ENCODE measurements at regions not wholly inside any gene's neighbourhood (a gene's known extent, or its start where the extent isn't known, plus 50 kb on each side); places are given as distances from the start of the nearest gene placed in this dataset.
"Not testable (repeated sequence)": the region's sequence is repeated elsewhere in the genome, so short reads cannot be mapped to it uniquely, and the experiment has no call there.

GRCh38 chr4:171441300-171441941, 371.8 kb upstream of the GALNTL6 start:
- H3K4me3 Mint-ChIP-seq, result no peak overlapping the region
- no peak overlapping the region for H3K27ac Mint-ChIP-seq
- no peaks in the 10 kb centered on the region for H3K27me3 Mint-ChIP-seq
- no peak for DNase-seq
- H3K4me1 Mint-ChIP-seq, result no peaks in the 10 kb centered on the region
- H3K9me3 Mint-ChIP-seq, result peaks cover 4% of the 10 kb centered on the region
- no peak for ATAC-seq
- H3K36me3 Mint-ChIP-seq (ENCODE audit: low read depth), result no peaks in the 10 kb centered on the region

- no peaks in the 10 kb centered on the region for H3K4me1 Mint-ChIP-seq
- no peaks in the 10 kb centered on the region for H3K9me3 Mint-ChIP-seq
- H3K4me3 Mint-ChIP-seq, result no peak overlapping the region
- DNase-seq (no peak), ATAC-seq (no peak)
- H3K36me3 Mint-ChIP-seq (ENCODE audit: low read depth), result no peaks in the 10 kb centered on the region
- no peaks in the 10 kb centered on the region for H3K27me3 Mint-ChIP-seq
- no peak overlapping the region for H3K27ac Mint-ChIP-seq
Observed at GRCh38 chr4:171433674-171434073, 379.5 kb upstream of the GALNTL6 start.

GRCh38 chr4:171432536-171432935, 380.7 kb upstream of the GALNTL6 start:
- Mint-ChIP-seq H3K4me3 (no peak overlapping the region), H3K27ac (no peak overlapping the region), H3K27me3 (no peaks in the 10 kb centered on the region), H3K9me3 (no peaks in the 10 kb centered on the region), H3K36me3 (ENCODE audit: low read depth) (no peaks in the 10 kb centered on the region), H3K4me1 (no peaks in the 10 kb centered on the region)
- ATAC-seq, result no peak
- DNase-seq, result no peak

- Mint-ChIP-seq H3K36me3 (ENCODE audit: low read depth) (no peaks in the 10 kb centered on the region), H3K4me1 (no peaks in the 10 kb centered on the region), H3K4me3 (no peak overlapping the region), H3K27me3 (no peaks in the 10 kb centered on the region), H3K27ac (no peak overlapping the region), H3K9me3 (no peaks in the 10 kb centered on the region)
- DNase-seq, result no peak
- no peak for ATAC-seq
Observed at GRCh38 chr4:171430495-171430894, 382.7 kb upstream of the GALNTL6 start.

- H3K4me3 Mint-ChIP-seq, result no peak overlapping the region
- peaks cover 12% of the 10 kb centered on the region for H3K9me3 Mint-ChIP-seq
- DNase-seq (no peak), ATAC-seq (no peak)
- no peaks in the 10 kb centered on the region for H3K4me1 Mint-ChIP-seq
- H3K27me3 Mint-ChIP-seq, result no peaks in the 10 kb centered on the region
- no peaks in the 10 kb centered on the region for H3K36me3 Mint-ChIP-seq (ENCODE audit: low read depth)
- no peak overlapping the region for H3K27ac Mint-ChIP-seq
Observed at GRCh38 chr4:171397175-171397574, 416.0 kb upstream of the GALNTL6 start.

- Mint-ChIP-seq H3K36me3 (ENCODE audit: low read depth) (no peaks in the 10 kb centered on the region), H3K4me3 (no peak overlapping the region), H3K4me1 (no peaks in the 10 kb centered on the region), H3K9me3 (peaks cover 21% of the 10 kb centered on the region), H3K27ac (no peak overlapping the region), H3K27me3 (no peaks in the 10 kb centered on the region)
- DNase-seq, result no peak
- no peak for ATAC-seq
Observed at GRCh38 chr4:171390626-171391025, 422.6 kb upstream of the GALNTL6 start.

GRCh38 chr4:171378323-171378722, 434.9 kb upstream of the GALNTL6 start:
- H3K4me1 Mint-ChIP-seq, result no peaks in the 10 kb centered on the region

GRCh38 chr4:171376724-171377123, 436.5 kb upstream of the GALNTL6 start:
- H3K27ac Mint-ChIP-seq, result no peak overlapping the region
- no peak overlapping the region for H3K4me3 Mint-ChIP-seq
- peaks cover 5% of the 10 kb centered on the region for H3K9me3 Mint-ChIP-seq
- no peaks in the 10 kb centered on the region for H3K36me3 Mint-ChIP-seq (ENCODE audit: low read depth)
- no peak for ATAC-seq
- H3K4me1 Mint-ChIP-seq, result no peaks in the 10 kb centered on the region
- no peak for DNase-seq
- no peaks in the 10 kb centered on the region for H3K27me3 Mint-ChIP-seq

More at GRCh38 chr4:171378323-171378722, 434.9 kb upstream of the GALNTL6 start:
- H3K36me3 Mint-ChIP-seq (ENCODE audit: low read depth), result no peaks in the 10 kb centered on the region
- H3K27ac Mint-ChIP-seq, result no peak overlapping the region
- H3K4me3 Mint-ChIP-seq, result no peak overlapping the region
- no peak for ATAC-seq
- no peak for DNase-seq
- peaks cover 5% of the 10 kb centered on the region for H3K9me3 Mint-ChIP-seq
- no peaks in the 10 kb centered on the region for H3K27me3 Mint-ChIP-seq

GRCh38 chr4:171353535-171353934, 459.7 kb upstream of the GALNTL6 start:
- ATAC-seq (no peak), DNase-seq (no peak)
- Mint-ChIP-seq H3K4me1 (no peaks in the 10 kb centered on the region), H3K4me3 (no peak overlapping the region), H3K36me3 (ENCODE audit: low read depth) (no peaks in the 10 kb centered on the region), H3K9me3 (peaks cover 4% of the 10 kb centered on the region), H3K27ac (no peak overlapping the region), H3K27me3 (no peaks in the 10 kb centered on the region)

GRCh38 chr4:171348090-171348489, 465.1 kb upstream of the GALNTL6 start:
- Mint-ChIP-seq H3K4me1 (no peaks in the 10 kb centered on the region), H3K27me3 (no peaks in the 10 kb centered on the region), H3K4me3 (no peak overlapping the region), H3K27ac (no peak overlapping the region), H3K9me3 (no peaks in the 10 kb centered on the region), H3K36me3 (ENCODE audit: low read depth) (no peaks in the 10 kb centered on the region)
- ATAC-seq (no peak), DNase-seq (no peak)

- no peaks in the 10 kb centered on the region for H3K4me1 Mint-ChIP-seq
- H3K4me3 Mint-ChIP-seq, result no peak overlapping the region
- no peak for DNase-seq
- no peak for ATAC-seq
- H3K36me3 Mint-ChIP-seq (ENCODE audit: low read depth), result no peaks in the 10 kb centered on the region
- H3K27ac Mint-ChIP-seq, result no peak overlapping the region
- H3K9me3 Mint-ChIP-seq, result no peaks in the 10 kb centered on the region
- no peaks in the 10 kb centered on the region for H3K27me3 Mint-ChIP-seq
Observed at GRCh38 chr4:171342646-171343045, 470.6 kb upstream of the GALNTL6 start.

- no peak for ATAC-seq
- no peak for DNase-seq
- Mint-ChIP-seq H3K9me3 (no peaks in the 10 kb centered on the region), H3K27ac (no peak overlapping the region), H3K4me3 (no peak overlapping the region), H3K4me1 (no peaks in the 10 kb centered on the region), H3K36me3 (ENCODE audit: low read depth) (no peaks in the 10 kb centered on the region), H3K27me3 (no peaks in the 10 kb centered on the region)
Observed at GRCh38 chr4:171340258-171340657, 472.9 kb upstream of the GALNTL6 start.

GRCh38 chr4:171334549-171334948, 478.7 kb upstream of the GALNTL6 start:
- H3K27me3 Mint-ChIP-seq, result no peaks in the 10 kb centered on the region
- ATAC-seq (no peak), DNase-seq (no peak)
- H3K36me3 Mint-ChIP-seq (ENCODE audit: low read depth), result no peaks in the 10 kb centered on the region
- no peak overlapping the region for H3K4me3 Mint-ChIP-seq
- H3K27ac Mint-ChIP-seq, result no peak overlapping the region
- H3K4me1 Mint-ChIP-seq, result peaks cover 1% of the 10 kb centered on the region
- peaks cover 11% of the 10 kb centered on the region for H3K9me3 Mint-ChIP-seq

GRCh38 chr4:171308661-171309060, 504.5 kb upstream of the GALNTL6 start:
- peaks cover 10% of the 10 kb centered on the region for H3K9me3 Mint-ChIP-seq
- no peak overlapping the region for H3K4me3 Mint-ChIP-seq
- H3K4me1 Mint-ChIP-seq, result no peaks in the 10 kb centered on the region
- no peak for DNase-seq
- ATAC-seq, result no peak
- H3K36me3 Mint-ChIP-seq (ENCODE audit: low read depth), result no peaks in the 10 kb centered on the region
- no peak overlapping the region for H3K27ac Mint-ChIP-seq
- no peaks in the 10 kb centered on the region for H3K27me3 Mint-ChIP-seq

GRCh38 chr4:171298048-171298718, 515.0 kb upstream of the GALNTL6 start:
- H3K27ac Mint-ChIP-seq; H3K36me3 Mint-ChIP-seq (ENCODE audit: low read depth); ATAC-seq; H3K9me3 Mint-ChIP-seq; DNase-seq; H3K4me3 Mint-ChIP-seq; H3K27me3 Mint-ChIP-seq; H3K4me1 Mint-ChIP-seq: not testable (repeated sequence)

Measured in activated naive CD8-positive, alpha-beta T cell treated with anti-CD3 and anti-CD28 coated beads, Interleukin-2, amount 50 U/mL, for 24 hours (primary cell).